ENCODE measurements at regions not wholly inside any gene's neighbourhood (a gene's known extent, or its start where the extent isn't known, plus 50 kb on each side); places are given as distances from the start of the nearest gene placed in this dataset.
"Not testable (repeated sequence)": the region's sequence is repeated elsewhere in the genome, so short reads cannot be mapped to it uniquely, and the experiment has no call there.

DNA sequence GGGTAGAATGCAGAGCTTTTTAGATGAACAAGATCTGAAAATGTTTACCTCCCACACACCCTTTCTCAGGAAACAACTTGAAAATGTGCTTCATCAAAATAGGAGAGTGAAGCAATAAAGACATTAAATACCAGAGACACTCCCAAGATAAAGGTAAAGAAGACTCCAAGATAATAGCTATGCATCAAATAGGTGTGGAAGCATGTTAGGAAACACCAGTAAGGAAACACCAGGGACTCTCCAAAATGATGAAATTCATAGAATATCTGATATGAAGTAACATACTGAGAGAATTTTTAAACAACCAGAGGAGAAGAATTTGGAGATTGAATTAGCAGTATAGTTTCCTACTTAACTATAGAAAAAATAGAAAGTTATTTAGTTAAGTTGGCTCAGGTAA, 57.0 kb downstream of the OR10A6 start:
- peak; percentile 28 for DNase-seq (ENCODE audit: low read depth)
- no peak for TF ChIP-seq CTCF (IDR thresholded peaks at IDR 0.05; ENCODE audit: insufficient read depth, low read length)
- no peak overlapping the region for H3K4me3 ChIP-seq (ENCODE audit: low read depth, low read length)

DNA sequence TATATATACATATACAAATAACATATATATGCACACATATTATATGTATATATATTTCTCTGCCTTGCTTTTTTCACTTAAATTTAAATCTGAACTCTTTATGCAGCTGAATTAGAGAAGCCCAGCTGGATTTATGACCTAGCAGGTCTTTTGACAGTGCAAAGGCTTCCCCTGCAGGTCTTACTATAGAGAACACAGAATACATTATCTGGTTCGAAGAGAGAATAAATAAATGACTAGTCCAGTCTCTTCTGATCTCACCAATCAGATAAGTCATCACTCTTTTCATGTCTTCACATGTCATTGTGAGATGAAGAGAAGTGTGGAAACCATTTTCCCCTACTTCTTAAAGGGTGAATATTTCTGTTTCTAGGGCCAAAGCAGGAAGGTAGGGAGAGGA, 58.2 kb downstream of the OR10A6 start:
- H3K4me3 ChIP-seq (ENCODE audit: low read depth, low read length) = no peak overlapping the region
- TF ChIP-seq CTCF (IDR thresholded peaks at IDR 0.05; ENCODE audit: insufficient read depth, low read length) = no peak
- no peak for DNase-seq (ENCODE audit: low read depth)

- TF ChIP-seq CTCF (IDR thresholded peaks at IDR 0.05; ENCODE audit: insufficient read depth, low read length) = no peak
- DNase-seq (ENCODE audit: low read depth) = peak; percentile 54
- H3K4me3 ChIP-seq (ENCODE audit: low read depth, low read length) = no peak overlapping the region
These were observed 60.0 kb downstream of the OR10A6 start for GRCh38 chr11:7871056-7871455.

DNA sequence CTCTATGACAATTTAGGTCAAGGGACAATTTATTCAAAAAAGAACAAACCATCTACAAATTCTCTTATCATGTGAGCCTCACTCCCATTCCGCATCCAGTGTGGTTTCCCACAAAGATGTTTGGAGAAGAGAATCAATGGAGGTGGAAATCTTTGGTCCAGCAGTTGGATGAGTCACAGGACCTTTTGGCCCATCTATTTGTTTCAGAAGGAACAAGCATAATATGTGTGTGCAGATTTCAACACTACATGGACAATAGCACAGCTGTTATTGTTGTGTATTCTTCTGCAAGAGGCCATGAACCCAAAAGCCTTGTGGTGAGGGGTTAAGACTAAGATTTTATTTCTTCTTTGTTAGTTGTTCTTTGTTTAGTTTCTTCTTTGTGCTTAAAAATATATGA, 61.6 kb downstream of the OR10A6 start:
- no peak overlapping the region for H3K4me3 ChIP-seq (ENCODE audit: low read depth, low read length)
- TF ChIP-seq CTCF (IDR thresholded peaks at IDR 0.05; ENCODE audit: insufficient read depth, low read length) = no peak
- peak; percentile 54 for DNase-seq (ENCODE audit: low read depth)

DNA sequence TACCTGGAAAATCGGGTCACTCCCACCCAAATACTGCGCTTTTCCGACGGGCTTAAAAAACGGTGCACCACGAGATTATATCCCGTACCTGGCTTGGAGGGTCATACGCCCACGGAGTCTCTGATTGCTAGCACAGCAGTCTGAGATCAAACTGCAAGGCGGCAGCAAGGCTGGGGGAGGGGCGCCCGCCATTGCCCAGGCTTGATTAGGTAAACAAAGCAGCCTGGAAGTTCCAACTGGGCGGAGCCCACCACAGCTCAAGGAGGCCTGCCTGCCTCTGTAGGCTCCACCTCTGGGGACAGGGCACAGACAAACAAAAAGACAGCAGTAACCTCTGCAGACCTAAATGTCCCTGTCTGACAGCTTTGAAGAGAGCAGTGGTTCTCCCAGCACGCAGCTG, 64.5 kb upstream of the OR5P2 start:
- H3K4me3 ChIP-seq (ENCODE audit: low read depth, low read length); DNase-seq (ENCODE audit: low read depth): not testable (repeated sequence)

- H3K4me3 ChIP-seq (ENCODE audit: low read depth, low read length); DNase-seq (ENCODE audit: low read depth): not testable (repeated sequence)
These were observed 64.1 kb upstream of the OR5P2 start for GRCh38 chr11:7860844-7861243.

DNA sequence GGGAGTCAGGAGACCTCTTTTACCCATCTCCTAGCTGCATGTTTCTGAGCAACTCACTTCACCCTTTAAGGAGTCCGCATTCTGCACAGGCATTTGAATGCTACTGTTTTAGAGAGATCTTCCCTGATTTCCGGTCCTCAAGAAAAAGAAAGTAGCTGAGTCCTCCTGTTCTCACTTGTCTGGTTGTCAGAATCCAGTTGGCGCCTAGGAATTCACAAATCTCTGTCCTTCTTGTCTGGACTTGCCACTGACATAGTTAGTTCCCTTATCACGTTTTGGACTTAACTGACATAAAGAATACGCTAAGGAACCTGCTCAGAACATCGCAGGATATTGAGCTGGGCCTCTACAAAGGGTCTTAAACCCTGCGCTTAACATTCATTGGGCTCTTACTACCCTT, 61.3 kb upstream of the OR5P2 start:
- H3K4me3 ChIP-seq (ENCODE audit: low read depth, low read length) = no peak overlapping the region
- TF ChIP-seq CTCF (IDR thresholded peaks at IDR 0.05; ENCODE audit: insufficient read depth, low read length) = no peak
- DNase-seq (ENCODE audit: low read depth) = no peak

- no peak for DNase-seq (ENCODE audit: low read depth)
- no peak for TF ChIP-seq CTCF (IDR thresholded peaks at IDR 0.05; ENCODE audit: insufficient read depth, low read length)
- no peak overlapping the region for H3K4me3 ChIP-seq (ENCODE audit: low read depth, low read length)
These were observed 54.6 kb upstream of the OR5P2 start for GRCh38 chr11:7851391-7851790.

Measured in fibroblast of the aortic adventitia (primary cell).